IMR-90 (cell line): ENCODE measurements at regions not wholly inside any gene's neighbourhood (a gene's known extent, or its start where the extent isn't known, plus 50 kb on each side); places are given as distances from the start of the nearest gene placed in this dataset.
A peak's percentile ranks its signal among the peaks of the same experiment; 100 is the strongest.

Experiments
- CTCF ChIP-seq: conservative IDR thresholded peaks from 2 replicates; pipeline ENCODE4 v1.5.1; 2012; ENCODE audit warnings: mild to moderate bottlenecking, low read depth, low read length, improper control_type of control experiment
- ELK1 ChIP-seq: fragments of 150-350 bp; IDR thresholded peaks from 2 replicates; pipeline ENCODE4 v1.6.1; 2016; ENCODE audit warnings: low read depth, mild to moderate bottlenecking, low read length, moderate library complexity, borderline replicate concordance
- MAFK ChIP-seq: IDR thresholded peaks from 2 replicates; pipeline ENCODE4 v1.6.1; 2012; ENCODE audit warnings: low read depth, low read length, improper control_type of control experiment
- MAZ ChIP-seq: IDR thresholded peaks from 2 replicates; pipeline ENCODE4 v1.6.1; 2012; ENCODE audit warnings: low read depth, mild to moderate bottlenecking, low read length, improper control_type of control experiment, moderate library complexity, borderline replicate concordance
- MXI1 ChIP-seq: IDR thresholded peaks from 2 replicates; pipeline ENCODE4 v1.6.1; 2012; ENCODE audit warnings: low read depth, mild to moderate bottlenecking, low read length, moderate library complexity, borderline replicate concordance
- NFE2L2 ChIP-seq: fragments of 150-350 bp; IDR thresholded peaks from 2 replicates; pipeline ENCODE4 v1.6.1; 2016; ENCODE audit warnings: low read depth, mild to moderate bottlenecking, low read length
- POLR2A ChIP-seq: IDR thresholded peaks from 2 replicates; pipeline ENCODE4 v1.6.1; 2012; ENCODE audit warnings: mild to moderate bottlenecking, low read depth, low read length
- RAD21 ChIP-seq: IDR thresholded peaks from 2 replicates; pipeline ENCODE4 v1.6.1; 2012; ENCODE audit warnings: low read length, improper control_type of control experiment

- TF ChIP-seq CTCF (no peak), MAZ (no peak), POLR2A (no peak), ELK1 (no peak), MAFK (peak; percentile 38; the same call in 1 of the 2 replicates), RAD21 (no peak), NFE2L2 (no peak), MXI1 (no peak)
Measured at GRCh38 chr5:2432076-2432920, 319.2 kb downstream of the IRX2 start.
